Fibroblast of skin of back (primary cell): ENCODE measurements at regions not wholly inside any gene's neighbourhood (a gene's known extent, or its start where the extent isn't known, plus 50 kb on each side); places are given as distances from the start of the nearest gene placed in this dataset.

Source experiments
- DNase-seq: peaks from one replicate; pipeline ENCODE4 v3.0.0-alpha.2; 2013

GRCh38 chr9:107628444-107628843 is 138.9 kb upstream of the KLF4 start:
- DNase-seq = no peak

DNA sequence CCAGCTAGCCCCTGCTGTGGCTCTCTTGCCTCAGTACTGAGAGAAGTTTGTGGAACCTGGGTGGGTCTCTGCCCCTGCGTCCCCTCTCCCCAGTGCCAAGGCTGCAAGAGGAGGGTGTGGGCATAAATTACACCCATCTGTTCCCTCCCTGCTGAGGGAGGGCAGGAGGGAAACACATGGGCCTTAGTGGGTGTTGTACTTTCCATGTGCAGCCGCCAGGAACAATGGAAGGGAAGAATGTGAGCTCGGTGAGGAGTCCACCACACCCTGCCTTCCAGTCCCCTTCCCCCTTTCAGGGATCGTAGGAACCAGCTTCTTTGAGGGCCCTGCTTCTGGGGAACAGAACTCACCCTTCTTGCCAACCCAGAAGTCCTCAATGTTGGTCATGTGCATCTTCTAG is 138.2 kb upstream of the KLF4 start:
- DNase-seq = no peak

DNA sequence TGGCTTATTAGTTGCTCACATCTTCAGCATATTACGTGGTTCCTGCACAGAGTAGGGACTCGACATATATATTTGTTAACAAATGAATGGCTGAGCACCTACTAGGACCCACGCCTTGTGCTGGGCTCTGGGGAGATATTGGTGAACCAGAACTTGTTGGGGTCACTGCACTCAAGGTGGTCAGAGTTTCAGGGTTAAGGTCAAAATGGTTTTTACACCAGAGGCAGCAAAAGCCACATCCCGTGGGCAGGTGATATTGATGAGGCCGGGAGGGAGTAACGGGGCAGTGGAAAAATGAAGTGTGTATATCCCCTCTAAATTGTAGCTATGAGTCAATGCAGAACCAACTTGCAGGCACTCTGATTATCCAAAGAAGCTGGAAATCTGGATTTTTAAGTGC is 136.5 kb upstream of the KLF4 start:
- no peak for DNase-seq

GRCh38 chr9:107625383-107625984 is 135.9 kb upstream of the KLF4 start:
- no peak for DNase-seq

DNA sequence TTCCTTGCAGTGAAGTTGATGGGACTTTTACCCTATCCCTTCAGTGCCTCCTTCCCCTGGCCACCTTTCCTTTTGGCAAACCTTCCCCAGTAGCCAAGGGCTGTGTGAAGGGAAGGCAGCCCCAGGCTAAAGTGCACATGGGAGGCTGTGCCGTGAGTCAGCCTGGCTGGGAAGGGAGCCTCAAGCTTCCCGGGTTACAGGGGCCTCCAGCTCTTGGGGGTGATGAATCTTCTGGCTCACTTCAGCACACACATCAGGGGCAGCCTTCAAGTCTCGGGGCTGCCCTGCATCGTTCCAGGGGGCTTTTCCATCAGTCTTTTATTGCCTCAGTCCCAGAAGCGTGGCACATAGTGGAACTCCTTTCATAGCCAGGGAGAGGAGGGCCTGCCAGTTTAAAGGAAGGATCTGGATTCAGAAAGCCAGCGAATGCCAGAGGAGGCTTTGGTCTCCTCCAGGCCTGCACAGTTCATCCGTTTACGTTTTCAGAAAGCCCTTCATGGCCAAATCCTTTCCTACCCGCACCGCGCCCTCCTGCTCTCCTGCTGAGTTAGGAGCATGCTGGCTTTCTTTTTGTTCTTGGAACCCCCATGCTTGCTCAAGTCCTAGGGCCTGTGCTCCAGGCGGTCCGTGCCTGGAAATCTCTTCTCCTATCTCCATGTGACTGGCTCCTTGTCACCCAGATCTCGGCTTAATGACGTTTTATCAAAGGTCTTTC is 134.8 kb upstream of the KLF4 start:
- peak; percentile 62 for DNase-seq

- DNase-seq = no peak
These were observed 131.9 kb upstream of the KLF4 start for GRCh38 chr9:107621436-107621835.

DNA sequence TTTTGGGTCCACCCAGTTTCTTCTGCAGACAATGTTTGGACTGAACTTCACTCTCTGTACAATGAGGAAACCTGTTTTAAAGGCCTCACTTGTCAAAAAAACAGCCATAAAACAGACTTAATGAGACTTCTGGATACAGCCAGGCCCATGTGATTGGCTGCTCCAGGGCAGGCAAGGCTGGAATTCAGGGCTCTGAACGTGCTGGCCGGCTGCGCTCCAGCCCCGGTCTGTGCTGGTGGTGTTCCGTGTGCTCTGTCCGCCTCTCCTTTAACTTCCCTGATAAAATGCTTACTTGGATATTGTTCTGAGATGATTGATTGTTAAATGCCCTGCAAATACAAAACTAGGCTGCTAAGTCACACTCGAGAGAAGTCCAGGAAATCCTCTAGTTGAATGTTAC is 131.2 kb upstream of the KLF4 start:
- no peak for DNase-seq

DNA sequence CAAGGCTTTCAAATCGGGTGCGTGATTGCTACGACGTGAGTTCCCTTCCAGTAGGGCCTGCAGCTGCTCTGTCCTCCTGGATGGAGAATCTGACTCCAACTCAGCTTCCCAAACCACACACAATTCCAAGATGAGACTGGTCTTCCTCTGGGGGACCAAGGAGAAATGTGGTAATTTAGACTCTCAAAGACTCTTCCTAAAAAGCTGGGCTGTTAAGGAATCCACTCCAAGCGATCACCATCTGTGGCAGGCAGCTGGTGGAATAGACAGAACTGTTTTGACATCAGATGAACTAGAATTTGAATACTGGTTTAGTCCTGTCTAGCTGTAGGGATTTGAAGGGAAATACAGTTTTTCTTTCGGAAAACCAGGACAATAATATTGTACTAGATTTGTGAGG is 130.7 kb upstream of the KLF4 start:
- no peak for DNase-seq

DNA sequence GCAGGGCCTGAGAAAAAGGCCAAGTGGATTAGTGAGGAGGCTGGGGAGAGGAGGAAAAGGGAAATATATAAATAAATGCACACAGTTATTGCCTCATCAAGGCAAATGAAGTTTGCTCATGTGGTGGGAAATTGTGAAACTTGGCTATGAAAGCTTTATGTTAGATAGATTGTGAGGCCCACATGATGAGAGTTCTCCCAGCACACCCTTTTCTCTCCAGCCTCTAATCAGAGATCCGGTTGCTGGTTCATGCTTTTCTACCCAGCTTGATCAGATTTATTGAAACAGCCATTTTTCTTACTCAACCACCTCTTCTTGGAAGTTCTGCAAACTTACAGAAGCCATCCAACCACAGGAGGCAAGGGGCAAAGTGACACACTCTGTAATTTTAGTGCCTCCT is 125.8 kb upstream of the KLF4 start:
- no peak for DNase-seq

- DNase-seq = no peak
These were observed 125.2 kb upstream of the KLF4 start for GRCh38 chr9:107614765-107615164.

- DNase-seq = no peak
These were observed 123.8 kb upstream of the KLF4 start for GRCh38 chr9:107613321-107613720.

DNA sequence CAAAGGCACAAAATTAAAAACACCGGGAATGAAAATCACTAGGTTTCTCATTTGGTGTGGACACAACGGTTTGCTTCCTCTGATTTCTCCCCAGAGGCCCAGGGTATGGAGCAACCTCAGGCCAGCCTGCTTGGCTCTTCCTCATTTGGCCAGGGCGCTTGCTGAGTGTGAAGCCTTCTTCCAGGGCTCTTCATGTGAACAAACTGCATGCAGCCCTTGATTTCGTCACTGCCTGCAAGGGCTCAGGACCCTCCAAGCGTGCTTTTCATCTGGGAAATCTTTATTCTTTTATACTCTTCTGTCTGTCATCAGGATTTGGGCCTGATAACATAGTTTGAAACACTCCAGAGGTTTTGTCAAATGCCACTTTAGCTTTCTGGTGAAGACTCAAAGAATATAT is 122.6 kb upstream of the KLF4 start:
- DNase-seq = no peak

GRCh38 chr9:107609547-107609946 is 120.0 kb upstream of the KLF4 start:
- DNase-seq = no peak

GRCh38 chr9:107606149-107606790 is 116.7 kb upstream of the KLF4 start:
- no peak for DNase-seq

GRCh38 chr9:107605041-107605440 is 115.5 kb upstream of the KLF4 start:
- DNase-seq = no peak

DNA sequence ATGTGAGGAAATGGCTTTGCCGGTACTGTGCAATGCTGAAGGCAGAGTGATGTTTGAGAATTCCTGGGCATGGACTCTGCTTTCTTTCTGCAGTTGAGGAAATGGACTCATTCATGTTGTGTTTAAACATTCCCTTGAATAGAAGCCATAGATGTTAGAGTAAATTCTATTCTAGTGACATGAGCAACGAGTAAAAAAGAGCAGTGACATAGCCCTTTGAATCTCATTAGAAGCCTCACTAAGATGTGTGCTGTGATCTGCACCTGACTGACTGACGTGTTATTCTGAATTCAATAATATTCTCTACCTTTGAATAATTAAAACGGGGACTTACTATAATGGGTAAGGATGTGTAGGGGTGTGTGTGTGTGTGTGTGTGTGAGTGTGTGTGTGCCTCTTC is 113.7 kb upstream of the KLF4 start:
- DNase-seq = no peak

GRCh38 chr9:107600060-107600573 is 110.5 kb upstream of the KLF4 start:
- no peak for DNase-seq

- DNase-seq = no peak
These were observed 108.2 kb upstream of the KLF4 start for GRCh38 chr9:107597743-107598217.

- DNase-seq = no peak
These were observed 105.5 kb upstream of the KLF4 start for GRCh38 chr9:107594908-107595530.

- DNase-seq = no peak
These were observed 103.8 kb upstream of the KLF4 start for GRCh38 chr9:107593224-107593870.

DNA sequence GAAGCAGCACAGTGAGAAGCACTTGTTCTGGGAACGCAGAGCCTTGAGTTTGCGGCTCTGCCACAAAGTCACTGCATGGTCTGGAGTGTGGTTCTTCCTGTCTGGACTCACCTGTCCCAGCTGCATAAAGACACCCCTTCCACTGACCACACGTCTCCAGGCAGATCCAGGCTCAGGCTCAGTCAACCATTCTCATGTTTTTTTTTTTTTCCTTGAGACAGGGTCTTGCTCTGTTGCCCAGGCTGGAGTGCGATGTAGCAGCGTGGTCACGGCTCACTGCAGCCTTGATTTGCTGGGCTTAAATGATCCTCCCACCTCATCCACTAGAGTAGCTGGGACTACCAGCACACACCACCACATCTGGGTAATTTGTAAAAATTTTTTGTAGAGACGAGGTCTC is 102.9 kb upstream of the KLF4 start:
- DNase-seq = no peak

GRCh38 chr9:107591781-107592180 is 102.2 kb upstream of the KLF4 start:
- DNase-seq = no peak

- no peak for DNase-seq
These were observed 98.8 kb upstream of the KLF4 start for GRCh38 chr9:107588393-107588792.
